ENCODE measurements at regions not wholly inside any gene's neighbourhood (a gene's known extent, or its start where the extent isn't known, plus 50 kb on each side); places are given as distances from the start of the nearest gene placed in this dataset.

DNA sequence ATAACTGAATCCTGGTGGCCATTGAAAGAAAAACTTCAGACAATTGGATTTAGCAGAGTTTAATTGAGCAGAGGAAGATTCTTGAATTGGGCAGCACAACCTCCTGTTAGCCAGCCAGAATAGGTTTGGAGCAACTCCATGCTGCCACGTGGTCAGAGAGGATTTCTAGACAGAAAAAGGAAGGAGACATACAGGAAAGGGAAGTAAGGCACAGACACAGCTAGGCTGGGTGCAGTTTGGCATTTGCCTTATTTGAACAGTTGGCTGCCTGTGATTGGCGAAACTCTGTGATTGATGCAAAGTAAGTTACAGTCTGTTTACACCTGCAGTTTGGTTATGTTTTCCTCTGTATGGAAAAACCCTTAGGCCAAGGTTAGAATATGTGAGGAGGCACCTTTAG, 85.8 kb upstream of the SPATA13 start:
- ATAC-seq (no peak), DNase-seq (no peak)
- no peak overlapping the region for H3K4me3 Mint-ChIP-seq
- CTCF ChIA-PET: no interaction called here
- H3K36me3 Mint-ChIP-seq (ENCODE audit: low read depth): no peaks in the 10 kb centered on the region
- POLR2A ChIA-PET: no interaction called here
- no peak overlapping the region for H3K27ac Mint-ChIP-seq
- no peaks in the 10 kb centered on the region for H3K9me3 Mint-ChIP-seq (ENCODE audit: insufficient read depth)
- H3K4me1 Mint-ChIP-seq (ENCODE audit: low read depth): peaks cover 12% of the 10 kb centered on the region
- no peaks in the 10 kb centered on the region for H3K27me3 Mint-ChIP-seq (ENCODE audit: low read depth)

DNA sequence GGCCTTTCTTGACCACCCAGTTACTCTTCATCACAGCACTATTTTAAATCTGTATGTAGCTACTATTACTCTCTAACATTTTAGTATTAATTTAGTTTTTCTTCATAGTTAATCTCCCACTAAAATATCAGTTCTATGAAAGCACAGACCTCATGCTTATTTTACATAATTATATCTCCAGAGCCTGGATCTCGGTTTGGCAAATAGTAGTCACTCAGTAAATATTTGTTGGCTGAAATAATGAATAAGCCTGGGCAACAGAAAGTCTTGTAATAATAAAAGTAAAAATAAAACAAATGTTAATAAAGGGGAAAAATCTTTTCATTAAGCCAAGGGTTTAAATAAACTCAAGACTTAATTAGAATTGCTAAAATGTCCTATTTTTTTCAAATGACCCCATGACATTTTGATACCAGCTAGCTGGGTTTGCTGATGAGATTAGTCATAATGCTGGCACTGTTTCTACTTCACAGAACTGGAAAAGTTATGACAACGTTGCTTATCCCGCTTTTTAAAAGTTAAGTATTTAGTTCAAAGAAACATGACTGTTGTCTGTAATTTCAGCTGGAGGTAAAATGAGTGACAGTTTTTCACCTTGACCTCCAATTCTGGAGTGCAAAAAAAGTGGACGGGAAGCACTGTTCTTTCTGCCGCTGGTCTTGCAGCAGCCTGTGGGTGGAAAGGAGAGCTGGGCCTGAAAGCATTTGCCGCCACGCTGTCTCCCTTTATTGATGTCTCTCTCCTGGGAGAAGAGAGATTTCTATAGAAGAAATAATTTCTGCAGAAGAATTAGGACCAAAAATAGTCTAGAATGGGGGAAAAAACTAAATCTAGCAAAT, 85.2 kb upstream of the SPATA13 start:
- ChIA-PET CTCF (no interaction called here), POLR2A (no interaction called here)
- ATAC-seq (no peak), DNase-seq (no peak)
- Mint-ChIP-seq H3K27me3 (ENCODE audit: low read depth) (no peaks in the 10 kb centered on the region), H3K36me3 (ENCODE audit: low read depth) (no peaks in the 10 kb centered on the region), H3K27ac (no peak overlapping the region), H3K4me3 (no peak overlapping the region), H3K9me3 (ENCODE audit: insufficient read depth) (no peaks in the 10 kb centered on the region), H3K4me1 (ENCODE audit: low read depth) (peaks cover 12% of the 10 kb centered on the region)

GRCh38 chr13:24076109-24076508, 84.4 kb upstream of the SPATA13 start:
- DNase-seq (no peak), ATAC-seq (no peak)
- Mint-ChIP-seq H3K27ac (no peak overlapping the region), H3K4me1 (ENCODE audit: low read depth) (peaks cover 12% of the 10 kb centered on the region), H3K9me3 (ENCODE audit: insufficient read depth) (no peaks in the 10 kb centered on the region), H3K27me3 (ENCODE audit: low read depth) (no peaks in the 10 kb centered on the region), H3K4me3 (no peak overlapping the region), H3K36me3 (ENCODE audit: low read depth) (no peaks in the 10 kb centered on the region)
- ChIA-PET POLR2A (no interaction called here), CTCF (interaction anchor here (1.3 kb wide), 1 partner anchor 56 kb away, joined by 3 read pairs; no protein-coding TSS in a partner anchor)

DNA sequence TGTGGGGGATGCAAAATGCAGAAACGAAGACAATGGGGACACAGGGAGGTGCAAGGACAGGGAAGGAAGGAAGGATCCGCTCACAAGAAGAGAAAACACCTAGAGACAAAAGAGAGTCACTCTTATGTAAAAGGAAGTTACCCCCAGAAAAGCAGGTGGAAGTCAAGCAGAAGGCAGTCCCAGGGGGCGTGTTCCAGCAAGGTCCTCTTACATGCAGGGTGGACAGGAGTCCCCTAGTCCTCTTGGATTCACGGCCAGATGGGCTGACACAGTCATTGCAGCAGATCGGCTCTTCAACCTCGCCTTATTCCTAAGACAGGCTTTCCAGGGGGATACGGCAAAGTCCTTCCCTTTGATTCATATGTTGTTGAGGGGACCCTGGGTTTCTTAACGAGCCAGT, 83.9 kb upstream of the SPATA13 start:
- Mint-ChIP-seq H3K4me3 (peak overlapping the region; percentile 16), H3K27ac (no peak overlapping the region), H3K27me3 (ENCODE audit: low read depth) (no peaks in the 10 kb centered on the region), H3K9me3 (ENCODE audit: insufficient read depth) (no peaks in the 10 kb centered on the region), H3K4me1 (ENCODE audit: low read depth) (peaks cover 12% of the 10 kb centered on the region), H3K36me3 (ENCODE audit: low read depth) (no peaks in the 10 kb centered on the region)
- DNase-seq: no peak
- CTCF ChIA-PET: interaction anchor here (1.3 kb wide), 1 partner anchor 57 kb away, joined by 3 read pairs; no protein-coding TSS in a partner anchor
- POLR2A ChIA-PET: no interaction called here
- no peak for ATAC-seq

DNA sequence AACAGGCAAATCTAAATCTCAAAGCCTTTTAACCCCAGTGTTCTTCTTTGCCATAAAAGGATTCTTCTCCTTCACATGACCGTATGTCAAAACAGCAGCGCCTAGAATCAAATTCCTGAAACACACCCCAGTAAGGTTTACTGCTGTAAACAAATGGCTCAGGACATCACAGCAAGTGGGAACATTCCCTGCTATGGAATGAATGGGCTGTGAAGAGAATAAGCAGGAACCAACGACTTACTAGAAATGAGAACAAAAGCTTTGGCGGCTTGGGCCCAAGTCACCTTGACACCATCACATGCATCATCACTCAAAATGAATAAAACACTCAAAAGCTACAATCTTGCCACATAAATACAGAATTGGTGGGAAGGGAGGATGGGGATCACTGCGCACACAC, 80.4 kb upstream of the SPATA13 start:
- CTCF ChIA-PET: no interaction called here
- no peaks in the 10 kb centered on the region for H3K9me3 Mint-ChIP-seq (ENCODE audit: insufficient read depth)
- no peak for ATAC-seq
- peaks cover 7% of the 10 kb centered on the region for H3K4me1 Mint-ChIP-seq (ENCODE audit: low read depth)
- no peak overlapping the region for H3K4me3 Mint-ChIP-seq
- POLR2A ChIA-PET: no interaction called here
- no peaks in the 10 kb centered on the region for H3K36me3 Mint-ChIP-seq (ENCODE audit: low read depth)
- no peak for DNase-seq
- peaks cover 4% of the 10 kb centered on the region for H3K27me3 Mint-ChIP-seq (ENCODE audit: low read depth)
- no peak overlapping the region for H3K27ac Mint-ChIP-seq

DNA sequence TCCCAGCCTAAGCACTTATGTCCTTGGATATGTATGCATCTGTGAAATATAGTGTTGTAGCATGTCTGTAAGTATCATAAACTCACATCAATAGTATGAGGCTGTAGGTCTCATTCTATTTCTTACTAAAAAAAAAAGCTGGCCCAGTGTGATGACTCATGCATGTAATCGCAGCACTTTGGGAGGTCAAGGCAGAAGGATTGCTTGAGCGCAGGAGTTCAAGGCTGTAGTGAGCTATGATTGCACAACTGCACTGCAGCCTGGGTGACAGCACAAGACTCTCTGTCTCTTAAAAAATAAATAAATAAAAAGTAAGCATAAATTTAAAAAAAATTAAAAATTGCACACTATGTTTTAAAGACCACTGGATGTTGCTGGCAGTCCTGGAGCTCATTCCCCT, 79.1 kb upstream of the SPATA13 start:
- Mint-ChIP-seq H3K27me3 (ENCODE audit: low read depth) (peaks cover 6% of the 10 kb centered on the region), H3K4me3 (no peak overlapping the region), H3K4me1 (ENCODE audit: low read depth) (peaks cover 3% of the 10 kb centered on the region), H3K9me3 (ENCODE audit: insufficient read depth) (no peaks in the 10 kb centered on the region), H3K36me3 (ENCODE audit: low read depth) (no peaks in the 10 kb centered on the region), H3K27ac (no peak overlapping the region)
- CTCF ChIA-PET: no interaction called here
- DNase-seq (no peak), ATAC-seq (no peak)
- POLR2A ChIA-PET: no interaction called here

GRCh38 chr13:24083141-24083540, 77.4 kb upstream of the SPATA13 start:
- H3K36me3 Mint-ChIP-seq (ENCODE audit: low read depth): no peaks in the 10 kb centered on the region
- H3K4me3 Mint-ChIP-seq: no peak overlapping the region
- no peak overlapping the region for H3K27ac Mint-ChIP-seq
- peaks cover 9% of the 10 kb centered on the region for H3K27me3 Mint-ChIP-seq (ENCODE audit: low read depth)
- no peak for DNase-seq
- ChIA-PET CTCF (no interaction called here), POLR2A (no interaction called here)
- no peaks in the 10 kb centered on the region for H3K4me1 Mint-ChIP-seq (ENCODE audit: low read depth)
- H3K9me3 Mint-ChIP-seq (ENCODE audit: insufficient read depth): no peaks in the 10 kb centered on the region
- no peak for ATAC-seq

GRCh38 chr13:24083722-24084421, 76.6 kb upstream of the SPATA13 start:
- Mint-ChIP-seq H3K9me3 (ENCODE audit: insufficient read depth) (no peaks in the 10 kb centered on the region), H3K27ac (no peak overlapping the region), H3K4me1 (ENCODE audit: low read depth) (no peaks in the 10 kb centered on the region), H3K4me3 (no peak overlapping the region), H3K27me3 (ENCODE audit: low read depth) (peaks cover 9% of the 10 kb centered on the region), H3K36me3 (ENCODE audit: low read depth) (no peaks in the 10 kb centered on the region)
- ChIA-PET POLR2A (no interaction called here), CTCF (no interaction called here)
- no peak for DNase-seq
- no peak for ATAC-seq

DNA sequence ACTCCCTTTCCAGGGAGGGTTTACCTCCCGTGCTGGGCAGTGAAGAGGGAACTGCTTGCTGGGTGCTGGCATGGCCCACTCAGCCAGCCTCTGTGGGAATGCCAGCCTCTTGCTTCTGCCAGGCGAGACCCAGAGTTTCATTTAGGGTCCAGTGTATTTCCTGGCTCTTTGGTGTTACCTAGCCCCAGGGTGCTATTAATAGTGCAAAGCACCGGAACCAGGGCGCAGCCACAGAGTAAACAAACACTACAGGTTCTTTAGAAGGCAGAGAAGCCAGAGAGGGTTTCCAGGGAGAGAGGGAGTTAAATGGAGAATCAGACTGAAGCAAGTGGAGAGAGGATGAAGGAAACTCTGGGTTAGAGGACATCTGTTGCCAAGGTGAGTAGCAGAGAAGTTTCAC, 74.9 kb upstream of the SPATA13 start:
- H3K9me3 Mint-ChIP-seq (ENCODE audit: insufficient read depth): no peaks in the 10 kb centered on the region
- no peak overlapping the region for H3K4me3 Mint-ChIP-seq
- ChIA-PET POLR2A (no interaction called here), CTCF (no interaction called here)
- H3K36me3 Mint-ChIP-seq (ENCODE audit: low read depth): no peaks in the 10 kb centered on the region
- no peak for DNase-seq
- no peak overlapping the region for H3K27ac Mint-ChIP-seq
- H3K27me3 Mint-ChIP-seq (ENCODE audit: low read depth): peaks cover 9% of the 10 kb centered on the region
- no peak for ATAC-seq
- H3K4me1 Mint-ChIP-seq (ENCODE audit: low read depth): no peaks in the 10 kb centered on the region

DNA sequence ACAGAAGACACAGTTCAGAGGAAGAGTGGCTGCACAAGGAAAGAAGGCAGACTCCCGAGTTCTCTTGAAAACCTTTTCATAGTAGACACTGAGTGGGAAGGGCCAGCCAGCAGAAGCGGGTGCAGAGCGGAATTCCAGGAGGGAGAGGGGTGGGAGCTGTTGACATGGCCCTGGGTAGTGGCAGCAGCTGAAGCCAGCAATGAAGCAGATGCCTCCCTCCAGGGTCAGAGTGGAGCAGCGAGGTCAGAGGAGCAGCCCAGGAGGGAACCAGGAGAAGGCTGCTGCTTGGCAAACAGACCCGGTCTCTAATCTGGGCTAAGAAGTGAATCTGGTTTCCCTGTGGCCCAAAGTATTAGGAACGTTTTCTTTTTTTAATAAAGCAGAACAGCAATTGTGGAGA, 73.9 kb upstream of the SPATA13 start:
- ATAC-seq: no peak
- no peak overlapping the region for H3K27ac Mint-ChIP-seq
- POLR2A ChIA-PET: no interaction called here
- no peaks in the 10 kb centered on the region for H3K4me1 Mint-ChIP-seq (ENCODE audit: low read depth)
- no peak for DNase-seq
- H3K4me3 Mint-ChIP-seq: no peak overlapping the region
- peaks cover 9% of the 10 kb centered on the region for H3K27me3 Mint-ChIP-seq (ENCODE audit: low read depth)
- H3K9me3 Mint-ChIP-seq (ENCODE audit: insufficient read depth): no peaks in the 10 kb centered on the region
- no peaks in the 10 kb centered on the region for H3K36me3 Mint-ChIP-seq (ENCODE audit: low read depth)
- CTCF ChIA-PET: no interaction called here

DNA sequence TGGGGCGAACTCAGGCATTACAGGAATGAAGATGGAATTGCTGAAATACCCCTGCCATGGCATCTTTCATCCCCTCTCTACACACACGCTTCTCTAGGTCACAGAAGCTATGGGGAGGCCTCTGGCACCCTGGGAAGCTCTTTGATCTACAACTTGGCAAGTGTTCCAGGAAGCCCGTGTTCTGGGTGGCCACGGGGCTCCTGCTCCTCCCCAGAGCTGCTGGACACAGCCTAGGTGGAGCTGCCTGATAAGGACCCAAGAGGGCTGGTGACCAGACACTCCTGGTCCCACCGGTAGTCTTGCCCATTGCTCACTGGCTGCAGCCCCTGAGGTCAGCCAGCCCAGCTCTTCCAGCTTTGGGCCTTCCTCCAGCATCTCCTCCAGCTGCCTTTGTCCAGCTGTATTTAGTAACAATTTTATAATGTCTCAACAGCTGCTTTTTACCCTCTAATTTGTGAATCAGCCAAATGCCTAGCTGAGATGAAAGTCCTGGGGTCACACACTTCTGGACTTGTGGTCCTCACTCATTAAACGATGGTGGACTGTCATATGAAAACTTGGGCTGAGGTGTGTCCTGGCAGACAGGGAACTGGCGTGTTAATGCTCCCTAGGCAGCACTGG, 72.8 kb upstream of the SPATA13 start:
- H3K27me3 Mint-ChIP-seq (ENCODE audit: low read depth): peaks cover 9% of the 10 kb centered on the region
- ChIA-PET POLR2A (no interaction called here), CTCF (no interaction called here)
- no peaks in the 10 kb centered on the region for H3K36me3 Mint-ChIP-seq (ENCODE audit: low read depth)
- H3K27ac Mint-ChIP-seq: no peak overlapping the region
- DNase-seq: no peak
- no peak for ATAC-seq
- no peak overlapping the region for H3K4me3 Mint-ChIP-seq
- no peaks in the 10 kb centered on the region for H3K9me3 Mint-ChIP-seq (ENCODE audit: insufficient read depth)
- no peaks in the 10 kb centered on the region for H3K4me1 Mint-ChIP-seq (ENCODE audit: low read depth)

DNA sequence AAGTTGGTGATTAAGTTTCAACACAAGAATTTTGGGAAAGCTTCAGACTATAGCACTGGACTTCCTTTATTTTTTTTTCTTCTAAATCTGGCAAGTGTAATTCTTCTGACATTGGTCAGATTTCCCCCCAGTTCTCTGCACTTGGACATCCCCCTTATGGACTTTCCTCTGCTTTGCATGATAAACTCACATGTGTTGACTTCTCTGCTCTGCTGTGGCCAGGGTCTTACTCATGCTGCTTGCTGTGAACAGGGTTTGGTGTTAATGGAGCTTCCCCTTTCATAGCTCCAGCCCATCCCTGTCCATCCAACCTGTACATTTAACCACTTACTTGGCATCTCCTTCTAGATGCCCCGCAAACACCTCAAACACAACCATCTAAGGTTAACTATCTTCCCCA, 70.5 kb upstream of the SPATA13 start:
- H3K36me3 Mint-ChIP-seq (ENCODE audit: low read depth): no peaks in the 10 kb centered on the region
- ChIA-PET CTCF (interaction anchor here (1.9 kb wide), 1 partner anchor 37 kb away, joined by 5 read pairs; no protein-coding TSS in a partner anchor), POLR2A (interaction anchor here (1.0 kb wide), 1 partner anchor 17 kb away, joined by 5 read pairs; no protein-coding TSS in a partner anchor)
- ATAC-seq (no peak), DNase-seq (no peak)
- H3K4me3 Mint-ChIP-seq: no peak overlapping the region
- H3K27ac Mint-ChIP-seq: no peak overlapping the region
- H3K27me3 Mint-ChIP-seq (ENCODE audit: low read depth): peaks cover 5% of the 10 kb centered on the region
- no peaks in the 10 kb centered on the region for H3K4me1 Mint-ChIP-seq (ENCODE audit: low read depth)
- no peaks in the 10 kb centered on the region for H3K9me3 Mint-ChIP-seq (ENCODE audit: insufficient read depth)

Data from activated CD8-positive, alpha-beta T cell treated with anti-CD3 and anti-CD28 coated beads, Interleukin-2, amount 10 ng/mL, durations not matched to agents 7 days and 5 days (primary cell).